ENCODE measurements at regions not wholly inside any gene's neighbourhood (a gene's known extent, or its start where the extent isn't known, plus 50 kb on each side); places are given as distances from the start of the nearest gene placed in this dataset.

GRCh38 chr1:187631381-187631675 is 802.6 kb downstream of the PLA2G4A start:
- TF ChIP-seq CTCF (IDR thresholded peaks at IDR 0.05; ENCODE audit: borderline replicate concordance, extremely low read depth, low read length, poor library complexity, severe bottlenecking) (no peak), EZH2 (IDR thresholded peaks at IDR 0.05; ENCODE audit: borderline replicate concordance, low read depth, low read length, severe bottlenecking) (no peak)
